HepG2 (cell line): ENCODE measurements at regions not wholly inside any gene's neighbourhood (a gene's known extent, or its start where the extent isn't known, plus 50 kb on each side); places are given as distances from the start of the nearest gene placed in this dataset.

Experiments used
- ATAC-seq: fragments of 200-7000 bp; cut with Tn5 transposase; 3 replicates; pipeline ENCODE4 v1.9.1; 2020; ENCODE audit warnings: mild to moderate bottlenecking, moderate library complexity
- BruUV-seq: library from RNA; stranded (reverse); fragments of 400-500 nt; replicated peaks from 2 replicates; lab custom pipeline; 2021; lab: Mats Ljungman, UMichigan
- CTCF ChIA-PET: fragments of 300-600 bp; formaldehyde crosslinking; extraction: SDS; loops from one replicate; lab custom pipeline; 2021; ENCODE audit warnings: low total read pairs, inconsistent platforms, low intra/inter-chr PET ratio; lab: Yijun Ruan, JAX
- POLR2A ChIA-PET: fragments of 350-600 bp; sonication (Branson Sonifier 250); formaldehyde crosslinking; loops from one replicate; lab custom pipeline; 2020; ENCODE audit warnings: antibody characterized with exemption, inconsistent platforms; lab: Yijun Ruan, JAX
- DNase-seq: peaks from one replicate; pipeline ENCODE4 v3.0.0-alpha.2; 2015; ENCODE audit warnings: low spot score
- FAIRE-seq: peaks from 3 replicates; lab custom pipeline; 2011; peaks lifted over from hg19 to GRCh38; lab: Jason Lieb, UNC
- H2AFZ ChIP-seq: one replicate; pipeline ENCODE4 v1.6.1; 2011; ENCODE audit warnings: low read length, inconsistent platforms
- H3K27ac ChIP-seq: fragments of 300-600 bp; 3 replicates; pipeline ENCODE4 v1.8.0; 2011; ENCODE audit warnings: mixed run types, mild to moderate bottlenecking, mixed read lengths, low read length, inconsistent platforms; ENCODE audit not compliant: insufficient read depth; ENCODE audit errors: extremely low read length
- H3K27me3 ChIP-seq, 2 experiments: fragments of 200-600 bp in 1 of 2; 2 replicates in 1 of 2; 3 replicates in 1 of 2; pipeline versions ENCODE4 v1.6.0 to v1.8.0; 2011; ENCODE audit warnings: low read length in 2 of 2, mild to moderate bottlenecking in 2 of 2, moderate library complexity in 2 of 2, inconsistent platforms in 1 of 2; ENCODE audit not compliant: insufficient read depth in 2 of 2, control insufficient read depth in 1 of 2
- H3K36me3 ChIP-seq, 2 experiments: fragments of 200-600 bp in 1 of 2; replicated peaks in 1 of 2; 2 replicates in 1 of 2; 3 replicates in 1 of 2; pipeline versions ENCODE4 v1.5.1 to v1.8.0; 2011; ENCODE audit warnings: low read length in 2 of 2, inconsistent platforms in 1 of 2; ENCODE audit not compliant: insufficient read depth in 2 of 2, control insufficient read depth in 1 of 2
- H3K4me1 ChIP-seq: 2 replicates; pipeline ENCODE4 v1.5.1; 2012; ENCODE audit warnings: low read length, inconsistent platforms; ENCODE audit not compliant: insufficient read depth
- H3K4me2 ChIP-seq: 2 replicates; pipeline ENCODE4 v1.6.0; 2011; ENCODE audit warnings: low read depth, low read length, inconsistent platforms
- H3K4me3 ChIP-seq, 3 experiments: fragments of 200-600 bp in 1 of 3; sonication (generic), shearing (Covaris generic) in 1 of 3; replicated peaks in 1 of 3; 2 replicates each; pipeline ENCODE4 v1.5.1; 2011 to 2016; ENCODE audit warnings: low read length in 3 of 3, inconsistent platforms in 2 of 3, low read depth in 2 of 3, mild to moderate bottlenecking in 2 of 3, control low read depth in 1 of 3, mixed read lengths in 1 of 3; ENCODE audit not compliant: insufficient read depth in 1 of 3
- H3K79me2 ChIP-seq: one replicate; pipeline ENCODE4 v1.6.1; 2011; ENCODE audit warnings: low read length, inconsistent platforms; ENCODE audit not compliant: insufficient read depth
- H3K9ac ChIP-seq: 2 replicates; pipeline ENCODE4 v1.6.0; 2011; ENCODE audit warnings: mild to moderate bottlenecking, low read depth, low read length, inconsistent platforms; ENCODE audit not compliant: insufficient read depth
- H3K9me3 ChIP-seq: 2 replicates; pipeline ENCODE4 v1.5.1; 2012; ENCODE audit warnings: mild to moderate bottlenecking, low read length
- H4K20me1 ChIP-seq: 2 replicates; pipeline ENCODE4 v1.6.0; 2011; ENCODE audit warnings: inconsistent platforms, mild to moderate bottlenecking, low read length, moderate library complexity; ENCODE audit not compliant: insufficient read depth
- AKNA ChIP-seq: sonication (generic); formaldehyde crosslinking; IDR thresholded peaks from 2 replicates; pipeline ENCODE4 v1.4.0; 2020; ENCODE audit warnings: missing genetic modification reagents, borderline replicate concordance
- GABPB1 ChIP-seq: IDR thresholded peaks from 2 replicates; pipeline ENCODE4 v1.6.1; 2016; ENCODE audit warnings: mild to moderate bottlenecking, missing genetic modification reagents, moderate library complexity, missing compliant biosample characterization
- MAFF ChIP-seq: IDR thresholded peaks from 2 replicates; pipeline ENCODE4 v1.6.1; 2011; ENCODE audit warnings: low read depth, low read length, improper control_type of control experiment
- MEIS2 ChIP-seq: sonication (generic); formaldehyde crosslinking; IDR thresholded peaks from 2 replicates; pipeline ENCODE4 v1.9.0; 2021; ENCODE audit warnings: mild to moderate bottlenecking, missing genetic modification reagents
- TRAFD1 ChIP-seq: sonication (generic); formaldehyde crosslinking; IDR thresholded peaks from 2 replicates; pipeline ENCODE4 v1.5.1; 2020; ENCODE audit warnings: missing genetic modification reagents, mild to moderate bottlenecking, borderline replicate concordance
- USF2 ChIP-seq, 2 experiments: sonication (generic) in 1 of 2; formaldehyde crosslinking in 1 of 2; IDR thresholded peaks; 2 replicates each; pipeline versions ENCODE4 v1.5.1 to v1.6.1; 2011 to 2020; ENCODE audit warnings: borderline replicate concordance in 1 of 2, low read depth in 1 of 2, low read length in 1 of 2, mild to moderate bottlenecking in 1 of 2, missing genetic modification reagents in 1 of 2, moderate library complexity in 1 of 2
- ZNF160 ChIP-seq: sonication (generic); formaldehyde crosslinking; IDR thresholded peaks from 2 replicates; pipeline ENCODE4 v1.8.0; 2022; ENCODE audit warnings: mild to moderate bottlenecking, inconsistent platforms, missing genetic modification reagents
- ZNF776 ChIP-seq: sonication (generic); formaldehyde crosslinking; IDR thresholded peaks from 2 replicates; pipeline ENCODE4 v1.4.0; 2020; ENCODE audit warnings: mild to moderate bottlenecking, missing genetic modification reagents
- WGBS: methylation state at CpG from one replicate; pipeline ENCODE4 v1.1.6; 2017; ENCODE audit warnings: low lambda C conversion rate; 5-methylcytosine and 5-hydroxymethylcytosine counted together
- in situ Hi-C: cut with HindIII; loops from 2 replicates; pipeline ENCODE4 v1.10.0; 2017; ENCODE audit warnings: low pct_unique_long_range_greater_than_20kb; ENCODE audit not compliant: extremely low pct_ligation_motif_present
- intact Hi-C: fragments of 100-400 bp; cut with micrococcal nuclease; formaldehyde crosslinking; loops from one replicate; pipeline ENCODE4 v1.10.0; 2022; ENCODE audit not compliant: unreplicated experiment

GRCh38 chr7:26000841-26001240, 151.2 kb upstream of the NFE2L3 start:
- no peaks in the 10 kb centered on the region for H3K79me2 ChIP-seq
- H3K9me3 ChIP-seq, result no peaks in the 10 kb centered on the region
- H3K4me3 ChIP-seq, result no peak overlapping the region
- ChIA-PET POLR2A (interaction anchor here (0.7 kb wide), 1 partner anchor 38 kb away, joined by 3 read pairs; no protein-coding TSS in a partner anchor), CTCF (no interaction called here)
- H3K9ac ChIP-seq, result no peak overlapping the region
- H3K36me3 ChIP-seq, result no peaks in the 10 kb centered on the region
- DNase-seq, result no peak
- H3K27me3 ChIP-seq, result no peaks in the 10 kb centered on the region
- FAIRE-seq, result no peak
- 77% methylated on average over 3 of the region's 3 CpGs for WGBS
- H3K4me2 ChIP-seq, result no peak overlapping the region
- no peak overlapping the region for H3K27ac ChIP-seq
- TF ChIP-seq MAFF (no peak), ZNF160 (CRISPR knock-in tag) (no peak), USF2 (IDR thresholded peaks at IDR 0.05; ENCODE audit: low read depth, low read length) (no peak), USF2 (CRISPR knock-in tag; IDR thresholded peaks at IDR 0.05; ENCODE audit: borderline replicate concordance) (no peak), MEIS2 (CRISPR knock-in tag) (no peak), GABPB1 (no peak), TRAFD1 (CRISPR knock-in tag) (no peak), AKNA (no peak), ZNF776 (no peak)
- no TSS peak for BruUV-seq
- peaks cover 28% of the 10 kb centered on the region for H3K4me1 ChIP-seq
- intact Hi-C loops (no loop called here), in situ Hi-C loops (no loop called here)
- no peak for ATAC-seq
- no peak overlapping the region for H2AFZ ChIP-seq
- no peaks in the 10 kb centered on the region for H4K20me1 ChIP-seq
